HG02759 (cell line): ENCODE measurements at regions not wholly inside any gene's neighbourhood (a gene's known extent, or its start where the extent isn't known, plus 50 kb on each side); places are given as distances from the start of the nearest gene placed in this dataset.

ENCODE experiments used
- ATAC-seq: cut with Tn5 transposase; IDR thresholded peaks from one replicate; pipeline ENCODE4 v1.9.1; 2021; ENCODE audit warnings: mild to moderate bottlenecking, moderate library complexity; ENCODE audit not compliant: unreplicated experiment

DNA sequence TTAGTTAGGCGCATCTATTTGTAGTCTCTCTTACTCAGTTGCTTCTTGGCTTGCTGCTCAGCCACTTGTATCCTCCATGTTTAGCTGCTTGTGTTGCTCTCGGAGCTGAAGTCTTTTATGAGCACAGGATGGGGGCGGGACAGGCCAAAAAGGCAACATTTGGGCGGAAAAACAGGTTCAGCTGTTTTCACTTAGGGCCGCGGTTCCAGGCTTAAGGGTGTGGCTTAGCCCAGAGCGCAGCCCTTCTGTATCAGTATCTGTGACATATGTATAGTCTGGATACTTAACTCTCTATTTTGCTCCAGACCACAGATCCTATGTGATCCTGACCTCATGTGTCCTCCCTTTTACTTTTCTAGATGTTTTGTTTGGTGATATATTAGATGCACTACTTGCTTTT, 763.5 kb downstream of the SUCLG1 start:
- ATAC-seq, result no peak

DNA sequence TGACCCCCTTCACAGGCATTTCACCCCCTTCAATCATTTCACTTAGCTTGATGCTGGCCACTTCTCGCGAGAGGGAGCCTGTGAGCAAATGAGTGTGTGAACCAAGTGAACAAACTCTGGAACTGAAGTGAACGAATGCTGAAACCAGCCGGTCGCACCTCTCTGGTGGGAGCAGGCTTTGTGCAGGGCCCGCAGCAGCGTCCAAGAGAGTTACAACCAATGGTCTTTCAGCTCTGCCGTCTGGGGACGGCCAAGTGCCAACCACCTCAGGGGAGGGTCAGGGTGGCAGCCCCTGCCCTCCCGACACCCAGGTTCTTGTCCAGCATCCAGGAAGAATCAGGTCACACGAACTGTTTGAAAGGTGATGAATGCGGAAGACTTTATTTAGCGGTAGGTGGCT, 764.0 kb downstream of the SUCLG1 start:
- ATAC-seq, result no peak

- ATAC-seq, result no peak
These were observed 769.7 kb downstream of the SUCLG1 start for GRCh38 chr2:83689402-83689801.

GRCh38 chr2:83686863-83687262, 772.2 kb downstream of the SUCLG1 start:
- no peak for ATAC-seq

DNA sequence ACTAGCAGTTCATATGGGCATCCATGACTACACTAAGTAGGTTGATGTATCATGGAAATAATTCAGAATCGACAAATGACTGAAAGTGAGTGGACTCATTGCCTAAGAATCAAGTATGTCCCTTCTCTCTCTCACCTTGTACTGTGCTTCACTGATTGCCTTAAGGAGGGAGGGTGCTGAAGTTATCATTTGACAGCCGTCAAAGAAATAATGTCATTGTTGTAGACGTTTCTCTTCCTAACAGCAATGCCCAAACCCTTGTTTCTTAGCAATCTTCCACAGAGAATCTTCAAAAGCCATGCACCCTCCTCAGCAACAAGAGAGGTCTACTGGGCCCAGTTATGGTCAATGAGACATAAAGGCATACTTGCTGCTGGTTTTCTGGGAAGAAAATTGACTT, 785.0 kb downstream of the SUCLG1 start:
- ATAC-seq, result no peak

DNA sequence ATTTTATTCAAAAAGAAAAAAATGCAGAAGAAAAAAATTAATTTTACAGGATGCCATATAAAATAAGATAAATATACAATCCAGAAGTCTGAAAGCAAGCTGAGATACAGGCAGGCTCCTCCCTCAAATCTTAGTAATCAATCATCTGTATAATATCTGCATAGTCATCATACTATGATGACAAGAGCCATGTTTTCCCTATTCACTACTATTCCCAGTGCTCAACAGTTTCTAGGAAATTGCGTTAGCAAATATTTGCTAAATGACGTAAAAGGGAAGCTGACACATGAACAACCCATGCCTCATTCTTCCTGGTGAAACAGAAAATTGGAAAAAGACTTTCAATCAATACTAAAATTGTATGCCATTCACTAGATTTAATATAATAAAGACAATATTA, 793.2 kb downstream of the SUCLG1 start:
- ATAC-seq, result no peak

- no peak for ATAC-seq
These were observed 793.9 kb downstream of the SUCLG1 start for GRCh38 chr2:83665154-83665553.

GRCh38 chr2:83661711-83662110, 797.4 kb downstream of the SUCLG1 start:
- ATAC-seq, result no peak

DNA sequence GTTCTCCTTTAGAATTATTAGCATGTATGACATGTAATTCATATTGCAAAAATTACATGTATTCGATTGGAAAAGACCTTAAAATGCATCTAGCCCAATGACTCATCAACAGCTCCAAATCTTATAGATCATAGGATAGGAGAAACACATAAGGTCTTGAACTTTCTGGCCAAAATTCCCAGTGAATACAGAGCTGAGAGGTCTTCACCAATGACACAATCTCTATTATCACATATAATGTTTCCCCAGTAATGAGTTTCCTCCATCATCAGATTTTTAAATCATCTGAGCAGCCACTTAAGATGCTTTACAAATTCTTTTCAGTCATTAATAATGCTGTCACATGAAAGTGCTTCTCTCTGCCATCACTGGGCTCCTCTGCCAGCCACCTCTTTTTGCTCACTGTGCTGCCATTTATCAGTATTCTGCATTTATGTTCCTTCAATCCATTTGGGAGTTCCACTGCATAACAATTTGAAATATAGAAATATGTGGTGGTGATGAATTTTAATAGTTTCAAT, 804.9 kb downstream of the SUCLG1 start:
- ATAC-seq, result no peak

DNA sequence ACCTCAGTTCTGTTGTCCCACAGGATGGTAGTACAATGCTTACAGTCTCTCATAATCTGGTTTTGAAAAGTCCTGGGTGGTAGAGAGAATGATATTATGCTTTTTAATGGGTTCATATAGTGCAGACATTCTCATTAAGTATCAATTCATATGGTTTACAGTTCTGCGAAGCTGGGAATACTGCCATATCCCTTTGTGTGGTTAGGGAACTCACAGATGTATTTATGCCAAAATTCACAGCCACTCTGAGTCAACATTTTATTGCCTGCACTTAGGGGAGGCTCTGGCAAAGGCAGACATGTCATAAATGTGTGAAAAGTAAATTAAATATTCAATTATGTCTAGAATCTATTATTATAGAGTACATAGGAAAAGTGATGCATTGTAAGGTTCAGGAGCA, 808.2 kb downstream of the SUCLG1 start:
- no peak for ATAC-seq

DNA sequence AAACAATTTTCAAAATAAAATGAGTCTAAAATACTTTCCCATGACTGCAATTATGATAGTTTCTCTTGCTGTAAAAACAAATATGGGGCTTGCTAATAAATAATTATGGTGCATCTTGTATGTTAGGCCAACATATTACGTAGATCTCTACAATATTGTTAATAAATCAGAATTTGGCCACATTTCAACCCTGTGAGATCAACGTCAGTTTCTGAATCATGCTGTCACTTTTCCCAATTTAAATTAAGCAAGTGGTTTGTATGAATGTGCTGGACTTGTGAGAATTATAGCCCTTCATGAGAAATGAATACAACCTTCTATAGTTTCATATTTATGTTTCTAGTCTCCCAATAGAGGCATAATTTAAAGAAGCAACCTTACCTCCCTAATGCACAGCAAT, 808.9 kb downstream of the SUCLG1 start:
- no peak for ATAC-seq

DNA sequence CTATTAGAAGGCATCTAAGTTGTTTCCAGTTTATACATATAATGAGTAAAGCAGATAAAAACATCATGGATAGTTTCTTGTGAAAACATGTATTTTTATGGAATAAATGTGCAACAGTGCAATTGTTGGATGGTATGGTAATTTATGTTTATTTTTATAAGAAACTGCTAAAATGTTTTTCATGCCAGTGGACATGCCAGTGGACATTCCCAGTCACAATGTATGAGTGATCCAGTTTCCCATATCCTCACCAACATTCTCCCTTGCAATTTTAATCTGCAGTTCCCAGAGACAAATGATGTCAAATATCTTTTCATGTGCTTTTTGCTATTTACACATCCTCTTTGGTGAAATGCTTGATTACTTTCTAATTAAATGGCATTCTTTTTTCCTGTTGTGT, 818.6 kb downstream of the SUCLG1 start:
- ATAC-seq, result no peak

GRCh38 chr2:83633423-83633822, 825.7 kb downstream of the SUCLG1 start:
- ATAC-seq, result no peak

- ATAC-seq, result no peak
These were observed 828.7 kb downstream of the SUCLG1 start for GRCh38 chr2:83630351-83630750.

- no peak for ATAC-seq
These were observed 843.6 kb downstream of the SUCLG1 start for GRCh38 chr2:83615511-83615910.

DNA sequence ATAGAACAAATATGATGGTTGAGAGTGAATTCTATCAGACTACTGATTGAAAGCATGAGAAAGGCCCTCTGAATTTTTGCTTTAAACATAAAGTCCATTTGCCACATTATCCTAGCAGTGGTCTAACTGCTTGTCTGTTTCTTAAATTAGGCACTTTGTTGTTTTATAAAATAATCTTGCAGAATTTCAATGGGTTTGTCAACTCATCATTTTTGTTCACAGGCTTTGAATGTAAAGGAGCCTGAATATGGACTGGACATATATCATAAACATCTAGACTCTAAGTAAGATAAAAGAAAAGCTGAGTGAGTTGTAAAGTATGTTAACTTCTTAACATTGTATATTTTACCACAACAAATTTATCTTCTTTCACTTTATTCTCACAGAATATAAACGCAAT, 845.9 kb downstream of the SUCLG1 start:
- ATAC-seq, result no peak

- no peak for ATAC-seq
These were observed 856.3 kb downstream of the SUCLG1 start for GRCh38 chr2:83602753-83603152.

DNA sequence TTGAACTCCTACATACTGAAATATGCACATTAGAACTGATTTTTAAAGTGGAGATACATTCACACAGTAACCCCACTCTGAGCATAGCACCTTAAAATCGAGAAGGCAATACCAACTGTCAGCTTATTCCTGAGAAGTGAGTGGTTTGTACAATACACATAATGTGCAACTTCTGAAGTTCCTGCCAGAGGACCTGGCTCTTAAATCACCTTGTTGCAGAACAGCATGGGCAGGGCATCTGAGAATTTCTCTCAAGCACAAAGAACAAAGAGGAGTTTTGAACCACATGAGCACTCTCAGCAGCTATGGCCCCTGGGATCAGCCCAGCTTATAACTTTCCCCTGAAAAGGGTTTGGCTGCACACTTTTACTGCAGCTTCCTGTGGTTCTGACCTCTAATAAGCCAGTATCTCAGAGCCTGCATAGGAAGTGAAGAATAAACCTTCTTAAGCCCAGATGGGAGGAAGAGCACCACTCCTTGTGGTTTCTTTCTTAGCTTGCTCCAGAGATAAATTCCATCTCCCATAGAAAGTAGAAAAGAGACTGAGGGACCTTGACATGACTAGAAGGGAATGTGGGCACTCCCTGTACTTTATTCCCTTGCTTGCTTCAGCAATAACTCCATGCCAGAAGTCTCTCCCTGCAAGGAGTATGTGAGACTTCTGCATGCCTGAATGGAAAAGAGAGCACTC, 862.3 kb downstream of the SUCLG1 start:
- ATAC-seq, result no peak

DNA sequence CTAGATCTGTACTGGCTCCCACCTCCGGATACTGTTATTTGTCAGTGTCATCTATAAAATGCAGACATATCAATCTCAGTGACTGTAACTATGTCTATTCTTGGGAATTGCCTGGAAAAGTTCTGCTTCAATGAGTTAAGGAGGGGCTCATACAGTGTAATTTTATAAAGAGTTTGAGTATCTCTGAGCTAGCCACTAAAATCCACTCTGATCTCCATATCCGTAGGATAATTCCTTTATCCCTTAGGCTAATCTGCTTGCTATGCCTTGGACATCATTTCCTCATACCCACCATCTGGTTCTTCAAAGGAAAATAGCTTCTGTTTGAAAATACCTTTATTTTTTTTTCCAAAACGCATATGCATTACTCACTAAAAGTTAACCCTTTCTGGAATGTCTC, 863.2 kb downstream of the SUCLG1 start:
- ATAC-seq, result no peak

- no peak for ATAC-seq
These were observed 863.9 kb downstream of the SUCLG1 start for GRCh38 chr2:83595121-83595690.

GRCh38 chr2:83594241-83595120, 864.6 kb downstream of the SUCLG1 start:
- ATAC-seq, result no peak

DNA sequence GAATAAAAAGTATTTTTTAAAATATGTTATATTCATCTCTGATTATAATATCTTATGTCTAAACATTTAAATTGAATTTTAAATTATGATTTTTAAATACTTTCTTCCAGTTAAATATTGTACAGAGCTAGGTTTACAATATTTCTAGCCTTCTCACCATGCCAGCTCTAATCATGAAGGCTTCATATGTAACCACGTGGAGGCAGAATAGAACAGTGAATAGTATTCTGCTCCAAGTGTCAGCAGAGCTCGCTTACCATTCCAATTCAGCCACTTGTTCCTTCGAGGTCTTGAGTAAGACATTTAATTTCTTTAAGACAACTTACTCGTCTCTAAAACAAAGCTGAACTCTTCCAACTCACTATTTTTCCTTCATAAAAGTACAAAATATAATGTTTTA, 871.8 kb downstream of the SUCLG1 start:
- ATAC-seq, result no peak
